ENCODE measurements at regions not wholly inside any gene's neighbourhood (a gene's known extent, or its start where the extent isn't known, plus 50 kb on each side); places are given as distances from the start of the nearest gene placed in this dataset.

- Mint-ChIP-seq H3K27ac (no peak overlapping the region), H3K4me3 (no peak overlapping the region), H3K27me3 (peaks cover 31% of the 10 kb centered on the region), H3K4me1 (no peaks in the 10 kb centered on the region), H3K36me3 (ENCODE audit: low read depth) (no peaks in the 10 kb centered on the region), H3K9me3 (no peaks in the 10 kb centered on the region)
- DNase-seq, result no peak
- intact Hi-C loops (cut with micrococcal nuclease), result no loop called here
These were observed 109.0 kb downstream of the TLE3 start for GRCh38 chr15:69988541-69989225.

GRCh38 chr15:69990566-69991421 is 106.9 kb downstream of the TLE3 start:
- peaks cover 33% of the 10 kb centered on the region for H3K27me3 Mint-ChIP-seq
- no peaks in the 10 kb centered on the region for H3K4me1 Mint-ChIP-seq
- intact Hi-C loops (cut with micrococcal nuclease), result no loop called here
- H3K4me3 Mint-ChIP-seq, result no peak overlapping the region
- no peaks in the 10 kb centered on the region for H3K9me3 Mint-ChIP-seq
- no peak for DNase-seq
- no peak overlapping the region for H3K27ac Mint-ChIP-seq
- H3K36me3 Mint-ChIP-seq (ENCODE audit: low read depth), result no peaks in the 10 kb centered on the region

- H3K4me1 Mint-ChIP-seq, result no peaks in the 10 kb centered on the region
- no peaks in the 10 kb centered on the region for H3K9me3 Mint-ChIP-seq
- H3K27ac Mint-ChIP-seq, result no peak overlapping the region
- no peaks in the 10 kb centered on the region for H3K36me3 Mint-ChIP-seq (ENCODE audit: low read depth)
- intact Hi-C loops (cut with micrococcal nuclease), result no loop called here
- DNase-seq, result no peak
- peaks cover 32% of the 10 kb centered on the region for H3K27me3 Mint-ChIP-seq
- no peak overlapping the region for H3K4me3 Mint-ChIP-seq
These were observed 106.2 kb downstream of the TLE3 start for GRCh38 chr15:69991551-69991980.

GRCh38 chr15:69992348-69992747 is 105.4 kb downstream of the TLE3 start:
- no peak for DNase-seq
- intact Hi-C loops (cut with micrococcal nuclease), result no loop called here
- no peaks in the 10 kb centered on the region for H3K9me3 Mint-ChIP-seq
- H3K27me3 Mint-ChIP-seq, result peaks cover 31% of the 10 kb centered on the region
- no peak overlapping the region for H3K4me3 Mint-ChIP-seq
- no peak overlapping the region for H3K27ac Mint-ChIP-seq
- H3K4me1 Mint-ChIP-seq, result no peaks in the 10 kb centered on the region
- no peaks in the 10 kb centered on the region for H3K36me3 Mint-ChIP-seq (ENCODE audit: low read depth)

GRCh38 chr15:69994429-69995205 is 103.1 kb downstream of the TLE3 start:
- no peaks in the 10 kb centered on the region for H3K36me3 Mint-ChIP-seq (ENCODE audit: low read depth)
- H3K27ac Mint-ChIP-seq, result no peak overlapping the region
- no peaks in the 10 kb centered on the region for H3K9me3 Mint-ChIP-seq
- H3K4me3 Mint-ChIP-seq, result no peak overlapping the region
- no peak for DNase-seq
- peaks cover 20% of the 10 kb centered on the region for H3K27me3 Mint-ChIP-seq
- intact Hi-C loops (cut with micrococcal nuclease), result no loop called here
- H3K4me1 Mint-ChIP-seq, result peaks cover 2% of the 10 kb centered on the region

- no peak for DNase-seq
- no peak overlapping the region for H3K27ac Mint-ChIP-seq
- intact Hi-C loops (cut with micrococcal nuclease), result no loop called here
- H3K9me3 Mint-ChIP-seq, result peaks cover 2% of the 10 kb centered on the region
- no peaks in the 10 kb centered on the region for H3K36me3 Mint-ChIP-seq (ENCODE audit: low read depth)
- H3K27me3 Mint-ChIP-seq, result peaks cover 21% of the 10 kb centered on the region
- H3K4me1 Mint-ChIP-seq, result peaks cover 2% of the 10 kb centered on the region
- H3K4me3 Mint-ChIP-seq, result no peak overlapping the region
These were observed 101.2 kb downstream of the TLE3 start for GRCh38 chr15:69996321-69997160.

GRCh38 chr15:69997161-69997485 is 100.6 kb downstream of the TLE3 start:
- no peak overlapping the region for H3K4me3 Mint-ChIP-seq

More at GRCh38 chr15:69997161-69997485, 100.6 kb downstream of the TLE3 start:
- Mint-ChIP-seq H3K27ac (no peak overlapping the region), H3K4me1 (peaks cover 2% of the 10 kb centered on the region), H3K27me3 (peaks cover 22% of the 10 kb centered on the region), H3K9me3 (peaks cover 3% of the 10 kb centered on the region), H3K36me3 (ENCODE audit: low read depth) (no peaks in the 10 kb centered on the region)
- no peak for DNase-seq
- intact Hi-C loops (cut with micrococcal nuclease), result no loop called here

Measured in activated CD4-positive, alpha-beta T cell treated with anti-CD3 and anti-CD28 coated beads, Interleukin-2, amount 10 ng/mL, durations not matched to agents 24 days and 14 days (primary cell).